B cell (primary cell): ENCODE measurements at regions not wholly inside any gene's neighbourhood (a gene's known extent, or its start where the extent isn't known, plus 50 kb on each side); places are given as distances from the start of the nearest gene placed in this dataset.

ENCODE experiments used
- CTCF ChIP-seq: fragments of 200-600 bp; IDR thresholded peaks from one replicate; pipeline ENCODE4 v1.8.0; 2022; ENCODE audit warnings: antibody characterized with exemption, mild to moderate bottlenecking
- EZH2 ChIP-seq: IDR thresholded peaks from 2 replicates; pipeline ENCODE4 v1.6.1; 2012; ENCODE audit warnings: borderline replicate concordance, low read depth, mild to moderate bottlenecking, moderate library complexity, low read length; ENCODE audit not compliant: insufficient read depth, poor library complexity, severe bottlenecking

- TF ChIP-seq CTCF (no peak), EZH2 (no peak)
Observed at GRCh38 chr2:102893870-102894269, 132.0 kb downstream of the TMEM182 start.
